ENCODE measurements at regions not wholly inside any gene's neighbourhood (a gene's known extent, or its start where the extent isn't known, plus 50 kb on each side); places are given as distances from the start of the nearest gene placed in this dataset.

GRCh38 chr2:234579231-234579962 lies 82.5 kb upstream of the ARL4C start:
- TF ChIP-seq, protein P1, sequence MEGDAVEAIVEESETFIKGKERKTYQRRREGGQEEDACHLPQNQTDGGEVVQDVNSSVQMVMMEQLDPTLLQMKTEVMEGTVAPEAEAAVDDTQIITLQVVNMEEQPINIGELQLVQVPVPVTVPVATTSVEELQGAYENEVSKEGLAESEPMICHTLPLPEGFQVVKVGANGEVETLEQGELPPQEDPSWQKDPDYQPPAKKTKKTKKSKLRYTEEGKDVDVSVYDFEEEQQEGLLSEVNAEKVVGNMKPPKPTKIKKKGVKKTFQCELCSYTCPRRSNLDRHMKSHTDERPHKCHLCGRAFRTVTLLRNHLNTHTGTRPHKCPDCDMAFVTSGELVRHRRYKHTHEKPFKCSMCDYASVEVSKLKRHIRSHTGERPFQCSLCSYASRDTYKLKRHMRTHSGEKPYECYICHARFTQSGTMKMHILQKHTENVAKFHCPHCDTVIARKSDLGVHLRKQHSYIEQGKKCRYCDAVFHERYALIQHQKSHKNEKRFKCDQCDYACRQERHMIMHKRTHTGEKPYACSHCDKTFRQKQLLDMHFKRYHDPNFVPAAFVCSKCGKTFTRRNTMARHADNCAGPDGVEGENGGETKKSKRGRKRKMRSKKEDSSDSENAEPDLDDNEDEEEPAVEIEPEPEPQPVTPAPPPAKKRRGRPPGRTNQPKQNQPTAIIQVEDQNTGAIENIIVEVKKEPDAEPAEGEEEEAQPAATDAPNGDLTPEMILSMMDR (IDR thresholded peaks at IDR 0.05; ENCODE audit: control extremely low read depth in 1 of 3, insufficient read depth in 1 of 3, low read depth in 1 of 3, low read length in 3 of 3): peak in 1 of 3 experiments; percentile 1; a peak in 1 of 4 replicates
- TF ChIP-seq POLR2AphosphoS5 (IDR thresholded peaks at IDR 0.05; ENCODE audit: low read depth, low read length): no peak
- TF ChIP-seq GABPA (IDR thresholded peaks at IDR 0.05; ENCODE audit: borderline replicate concordance, insufficient read depth, low read length): no peak
- no peak for TF ChIP-seq JUN (IDR thresholded peaks at IDR 0.05; ENCODE audit: low read depth, low read length)
- no peak for TF ChIP-seq SP1 (IDR thresholded peaks at IDR 0.05; ENCODE audit: low read depth, low read length)
- no peak for TF ChIP-seq CREB1 (IDR thresholded peaks at IDR 0.05)
- no peak for TF ChIP-seq SUZ12 (IDR thresholded peaks at IDR 0.05; ENCODE audit: low read length)
- TF ChIP-seq, protein P2, sequence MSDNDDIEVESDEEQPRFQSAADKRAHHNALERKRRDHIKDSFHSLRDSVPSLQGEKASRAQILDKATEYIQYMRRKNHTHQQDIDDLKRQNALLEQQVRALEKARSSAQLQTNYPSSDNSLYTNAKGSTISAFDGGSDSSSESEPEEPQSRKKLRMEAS (IDR thresholded peaks at IDR 0.05): no peak
- TF ChIP-seq BACH1 (IDR thresholded peaks at IDR 0.05; ENCODE audit: low read length): no peak
- no peak for TF ChIP-seq EP300 (IDR thresholded peaks at IDR 0.05; ENCODE audit: borderline replicate concordance in 1 of 2, low read depth in 2 of 2, low read length in 2 of 2)
- TF ChIP-seq YY1 (IDR thresholded peaks at IDR 0.05; ENCODE audit: low read depth, low read length): no peak
- TF ChIP-seq POLR2A (IDR thresholded peaks at IDR 0.05; ENCODE audit: control extremely low read depth in 1 of 2, low read depth in 2 of 2, low read length in 2 of 2): no peak
